ENCODE measurements at regions not wholly inside any gene's neighbourhood (a gene's known extent, or its start where the extent isn't known, plus 50 kb on each side); places are given as distances from the start of the nearest gene placed in this dataset.

GRCh38 chr2:184272056-184272455 is 326.3 kb upstream of the ZNF804A start:
- TF ChIP-seq CTCF (IDR thresholded peaks at IDR 0.05), result no peak
- no peaks in the 10 kb centered on the region for H3K27me3 ChIP-seq
- H3K36me3 ChIP-seq, result no peaks in the 10 kb centered on the region
- H3K27ac ChIP-seq, result no peak overlapping the region
- intact Hi-C loops (cut with DNase I; ENCODE audit: low total_unique reads), result no loop called here
- H3K4me3 ChIP-seq, result no peak overlapping the region
- no peak for DNase-seq
- no peaks in the 10 kb centered on the region for H3K4me1 ChIP-seq
- no peaks in the 10 kb centered on the region for H3K9me3 ChIP-seq

GRCh38 chr2:184294831-184295230 is 303.5 kb upstream of the ZNF804A start:
- no peak for DNase-seq
- intact Hi-C loops (cut with DNase I; ENCODE audit: low total_unique reads), result no loop called here
- Histone ChIP-seq H3K36me3 (no peaks in the 10 kb centered on the region), H3K4me1 (no peaks in the 10 kb centered on the region), H3K4me3 (no peak overlapping the region), H3K27ac (no peak overlapping the region), H3K27me3 (no peaks in the 10 kb centered on the region), H3K9me3 (no peaks in the 10 kb centered on the region)
- TF ChIP-seq CTCF (IDR thresholded peaks at IDR 0.05), result no peak

- Histone ChIP-seq H3K9me3 (no peaks in the 10 kb centered on the region), H3K36me3 (no peaks in the 10 kb centered on the region), H3K4me1 (no peaks in the 10 kb centered on the region), H3K27ac (no peak overlapping the region), H3K4me3 (no peak overlapping the region), H3K27me3 (no peaks in the 10 kb centered on the region)
- intact Hi-C loops (cut with DNase I; ENCODE audit: low total_unique reads), result no loop called here
- DNase-seq, result no peak
- no peak for TF ChIP-seq CTCF (IDR thresholded peaks at IDR 0.05)
Measured at GRCh38 chr2:184297085-184297484, 301.2 kb upstream of the ZNF804A start.

- intact Hi-C loops (cut with DNase I; ENCODE audit: low total_unique reads), result no loop called here
Measured at GRCh38 chr2:184302506-184302905, 295.8 kb upstream of the ZNF804A start.

GRCh38 chr2:184304006-184304405 is 294.3 kb upstream of the ZNF804A start:
- DNase-seq, result no peak
- no peak overlapping the region for H3K27ac ChIP-seq
- H3K4me3 ChIP-seq, result no peak overlapping the region
- intact Hi-C loops (cut with DNase I; ENCODE audit: low total_unique reads), result no loop called here
- TF ChIP-seq CTCF (IDR thresholded peaks at IDR 0.05), result no peak
- H3K9me3 ChIP-seq, result no peaks in the 10 kb centered on the region
- H3K36me3 ChIP-seq, result no peaks in the 10 kb centered on the region
- no peaks in the 10 kb centered on the region for H3K4me1 ChIP-seq
- no peaks in the 10 kb centered on the region for H3K27me3 ChIP-seq

More at GRCh38 chr2:184302506-184302905, 295.8 kb upstream of the ZNF804A start:
- no peaks in the 10 kb centered on the region for H3K27me3 ChIP-seq
- H3K9me3 ChIP-seq, result no peaks in the 10 kb centered on the region
- TF ChIP-seq CTCF (IDR thresholded peaks at IDR 0.05), result no peak
- no peaks in the 10 kb centered on the region for H3K4me1 ChIP-seq
- no peak overlapping the region for H3K4me3 ChIP-seq
- H3K27ac ChIP-seq, result no peak overlapping the region
- H3K36me3 ChIP-seq, result no peaks in the 10 kb centered on the region
- no peak for DNase-seq

- Histone ChIP-seq H3K36me3 (no peaks in the 10 kb centered on the region), H3K27ac (no peak overlapping the region), H3K27me3 (no peaks in the 10 kb centered on the region), H3K4me3 (no peak overlapping the region), H3K4me1 (no peaks in the 10 kb centered on the region), H3K9me3 (no peaks in the 10 kb centered on the region)
- no peak for TF ChIP-seq CTCF (IDR thresholded peaks at IDR 0.05)
- DNase-seq, result no peak
- intact Hi-C loops (cut with DNase I; ENCODE audit: low total_unique reads), result no loop called here
Measured at GRCh38 chr2:184305105-184305504, 293.2 kb upstream of the ZNF804A start.

Measured in tibial artery (tissue), 4 donors.